Naive B cell (primary cell): ENCODE measurements at regions not wholly inside any gene's neighbourhood (a gene's known extent, or its start where the extent isn't known, plus 50 kb on each side); places are given as distances from the start of the nearest gene placed in this dataset.

Source experiments
- ATAC-seq, 2 donors: fragments of 150-1000 bp; cut with Tn5 transposase; 2 replicates each; pipeline ENCODE4 v1.10.0; 2021; ENCODE audit warnings: low read depth in 2 of 2, mild to moderate bottlenecking in 2 of 2, moderate library complexity in 2 of 2
- DNase-seq: peaks from one replicate; pipeline ENCODE4 v3.0.0; 2022
- H3K27ac Mint-ChIP-seq, 6 donors: one replicate each; pipeline ENCODE4 v1.8.0; 2020 to 2022; ENCODE audit warnings: mild to moderate bottlenecking in 6 of 6, mixed read lengths in 6 of 6, moderate library complexity in 5 of 6, inconsistent platforms in 2 of 6
- H3K27me3 Mint-ChIP-seq, 3 donors: one replicate each; pipeline ENCODE4 v1.8.0; 2021 to 2022; ENCODE audit warnings: mixed read lengths in 3 of 3, mild to moderate bottlenecking in 1 of 3
- H3K36me3 Mint-ChIP-seq, 2 donors: one replicate each; pipeline ENCODE4 v1.8.0; 2020 to 2022; ENCODE audit warnings: mixed read lengths in 2 of 2, inconsistent platforms in 1 of 2, mild to moderate bottlenecking in 1 of 2
- H3K4me1 Mint-ChIP-seq, 3 donors: one replicate each; pipeline ENCODE4 v1.8.0; 2020 to 2022; ENCODE audit warnings: mixed read lengths in 3 of 3, inconsistent platforms in 1 of 3, mild to moderate bottlenecking in 1 of 3, moderate library complexity in 1 of 3
- H3K4me3 Mint-ChIP-seq, 8 donors: one replicate each; pipeline ENCODE4 v1.8.0; 2020 to 2022; ENCODE audit warnings: mild to moderate bottlenecking in 8 of 8, mixed read lengths in 8 of 8, moderate library complexity in 8 of 8, inconsistent platforms in 2 of 8
- H3K9me3 Mint-ChIP-seq, 7 donors: one replicate each; pipeline ENCODE4 v1.8.0; 2020 to 2022; ENCODE audit warnings: mixed read lengths in 7 of 7, mild to moderate bottlenecking in 5 of 7, inconsistent platforms in 2 of 7, moderate library complexity in 1 of 7

DNA sequence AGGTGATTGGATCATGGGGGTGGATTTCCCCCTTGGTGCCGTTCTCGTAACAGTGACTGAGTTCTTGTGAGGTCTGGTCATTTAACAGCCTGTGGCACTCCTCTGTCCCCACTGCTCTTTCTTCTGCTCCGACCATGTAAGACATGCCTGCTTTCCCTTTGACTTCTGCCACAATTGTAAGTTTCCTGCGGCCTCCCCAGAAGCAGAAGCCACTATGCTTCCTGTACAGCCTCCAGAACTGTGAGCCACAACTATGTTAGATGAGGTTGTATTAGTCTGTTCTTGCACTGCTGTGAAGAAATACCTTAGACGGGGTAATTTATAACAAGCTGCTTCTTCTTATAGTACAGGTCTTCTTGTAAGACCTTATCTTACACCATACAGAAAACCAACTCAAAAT lies 241.7 kb upstream of the KLF14 start:
- peaks cover 21 to 30% of the 10 kb centered on the region in 2 donors for H3K36me3 Mint-ChIP-seq
- peak overlapping the region in 1 of 8 donors; percentile 5 for H3K4me3 Mint-ChIP-seq
- H3K9me3 Mint-ChIP-seq, result peaks cover 0 to 20% (median 6%) of the 10 kb centered on the region in 7 donors
- peak overlapping the region in 1 of 6 donors; percentile 56 for H3K27ac Mint-ChIP-seq
- DNase-seq, result no peak
- peaks cover 27 to 41% (median 38%) of the 10 kb centered on the region in 3 donors for H3K4me1 Mint-ChIP-seq
- H3K27me3 Mint-ChIP-seq, result no peaks in the 10 kb centered on the region
- no peak for ATAC-seq

DNA sequence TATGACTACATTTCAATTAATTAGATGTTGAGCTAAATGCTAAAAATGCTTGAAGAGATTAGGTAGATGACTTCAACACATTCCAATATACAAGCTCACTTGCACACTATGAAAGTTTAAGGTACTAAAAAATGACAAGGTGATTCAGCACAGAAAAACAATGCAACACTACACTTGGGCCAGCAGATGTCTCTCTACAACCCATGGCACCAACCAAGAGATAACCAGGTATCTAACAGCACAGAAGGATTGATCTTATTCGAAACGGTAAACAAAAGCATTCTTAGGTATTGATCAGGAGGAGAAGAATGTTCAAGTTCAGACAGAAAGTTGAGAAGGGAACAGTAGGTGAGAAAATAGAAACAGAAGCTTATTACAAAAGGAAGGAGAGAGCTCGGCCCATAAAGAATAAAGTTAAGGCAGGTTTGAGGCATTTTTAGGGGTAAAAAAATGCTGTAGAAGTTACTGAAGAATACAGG lies 248.2 kb upstream of the KLF14 start:
- no peak overlapping the region for H3K4me3 Mint-ChIP-seq
- ATAC-seq, result peak; percentile 83 to 84
- peak; percentile 34 for DNase-seq
- H3K27ac Mint-ChIP-seq, result no peak overlapping the region
- peaks cover 0 to 9% of the 10 kb centered on the region in 2 donors for H3K36me3 Mint-ChIP-seq
- H3K4me1 Mint-ChIP-seq, result peaks cover 25 to 31% (median 30%) of the 10 kb centered on the region in 3 donors
- H3K27me3 Mint-ChIP-seq, result no peaks in the 10 kb centered on the region
- H3K9me3 Mint-ChIP-seq, result no peaks in the 10 kb centered on the region

DNA sequence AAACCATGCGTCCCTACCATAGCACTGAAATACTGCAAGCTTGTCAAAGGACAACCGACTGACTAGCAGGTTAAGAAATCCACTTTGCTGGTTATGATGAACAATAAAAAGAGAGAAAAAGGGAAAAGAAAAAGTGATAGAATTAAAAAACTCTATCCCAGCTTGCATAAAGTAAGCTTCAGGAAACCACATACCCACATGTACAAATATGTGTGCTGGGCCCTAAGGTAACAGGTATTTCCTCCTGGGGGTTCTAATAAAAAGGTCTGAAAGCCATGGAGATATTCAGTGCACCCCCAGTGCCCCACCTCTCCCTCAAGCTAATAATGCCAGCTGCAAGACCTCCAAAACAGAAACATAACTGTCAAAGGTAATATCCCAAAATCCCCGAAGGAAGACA lies 248.6 kb upstream of the KLF14 start:
- Mint-ChIP-seq H3K9me3 (no peaks in the 10 kb centered on the region), H3K4me3 (no peak overlapping the region), H3K4me1 (peaks cover 27 to 35% (median 34%) of the 10 kb centered on the region in 3 donors), H3K27me3 (no peaks in the 10 kb centered on the region), H3K36me3 (peaks cover 0 to 10% of the 10 kb centered on the region in 2 donors), H3K27ac (no peak overlapping the region)
- DNase-seq (no peak), ATAC-seq (peak in 1 of 2 donors; percentile 9)

DNA sequence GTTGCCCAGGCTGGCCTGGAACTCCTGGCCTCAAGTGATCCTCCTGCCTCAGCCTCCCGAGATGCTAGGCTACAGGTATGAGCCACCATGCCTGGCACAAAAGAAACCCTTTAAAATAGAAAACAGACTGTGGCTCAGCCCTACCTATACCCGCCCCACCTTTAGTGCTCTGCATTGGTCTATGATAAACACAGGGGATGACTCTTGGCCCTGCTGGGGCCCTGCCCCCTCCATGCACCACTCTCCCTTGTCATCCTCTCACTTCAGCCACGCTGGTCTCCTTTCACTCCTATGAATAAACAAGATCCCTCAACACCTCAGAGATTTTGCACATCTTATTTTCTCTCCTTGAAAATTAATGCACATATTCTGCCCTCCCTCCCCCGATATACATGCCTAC lies 251.4 kb upstream of the KLF14 start:
- H3K4me3 Mint-ChIP-seq, result peak overlapping the region in 2 of 8 donors; percentile 22 to 77
- peaks cover 46 to 59% (median 47%) of the 10 kb centered on the region in 3 donors for H3K4me1 Mint-ChIP-seq
- H3K36me3 Mint-ChIP-seq, result peaks cover 0 to 10% of the 10 kb centered on the region in 2 donors
- no peaks in the 10 kb centered on the region for H3K27me3 Mint-ChIP-seq
- no peak for DNase-seq
- no peak for ATAC-seq
- H3K9me3 Mint-ChIP-seq, result no peaks in the 10 kb centered on the region
- H3K27ac Mint-ChIP-seq, result peak overlapping the region in 5 of 6 donors; percentile 43 to 92 (median 82)

DNA sequence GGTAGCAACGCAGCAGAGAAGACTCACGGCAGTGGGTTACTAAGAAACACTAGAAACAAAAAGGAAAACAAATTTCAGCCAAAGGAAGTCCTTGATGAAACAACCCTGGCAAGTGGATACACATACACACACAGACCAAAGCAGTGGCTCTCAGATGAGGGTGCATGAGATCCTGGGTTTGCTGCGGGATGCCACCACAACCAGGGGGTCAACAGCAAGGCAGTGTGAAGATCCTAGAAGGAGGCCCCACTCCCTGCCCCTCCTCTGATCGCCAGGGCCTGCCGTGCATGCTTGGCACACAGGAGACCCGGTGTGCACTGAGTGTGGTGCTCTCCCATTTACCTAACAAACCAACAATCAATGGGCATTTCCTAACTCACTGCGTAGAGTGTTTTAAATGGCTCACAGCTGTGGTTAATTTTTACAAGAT lies 252.3 kb upstream of the KLF14 start:
- H3K27me3 Mint-ChIP-seq, result no peaks in the 10 kb centered on the region
- no peaks in the 10 kb centered on the region for H3K9me3 Mint-ChIP-seq
- H3K4me1 Mint-ChIP-seq, result peaks cover 51 to 68% (median 53%) of the 10 kb centered on the region in 3 donors
- H3K4me3 Mint-ChIP-seq, result no peak overlapping the region
- no peak for DNase-seq
- H3K27ac Mint-ChIP-seq, result peak overlapping the region in 2 of 6 donors; percentile 30 to 62
- peaks cover 0 to 10% of the 10 kb centered on the region in 2 donors for H3K36me3 Mint-ChIP-seq
- no peak for ATAC-seq

DNA sequence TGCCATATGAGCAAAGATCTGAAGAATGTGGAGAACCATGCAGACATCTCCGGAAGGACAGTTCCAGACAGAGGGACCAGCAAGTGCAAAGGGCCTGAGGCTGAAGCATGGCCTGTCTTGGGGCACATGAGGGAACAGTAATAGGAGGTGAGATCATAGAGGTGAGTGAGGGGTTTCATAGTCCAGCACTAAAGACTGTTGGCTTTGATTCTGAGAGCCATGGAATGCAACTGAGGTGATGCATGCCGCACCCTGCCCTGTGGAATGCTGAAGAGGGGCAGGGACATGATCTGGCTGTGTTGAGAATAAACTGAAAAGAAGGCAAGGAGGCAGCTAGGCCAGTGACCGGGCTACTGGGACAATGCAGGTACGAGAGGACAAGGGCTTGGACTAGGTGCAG lies 253.1 kb upstream of the KLF14 start:
- Mint-ChIP-seq H3K27me3 (no peaks in the 10 kb centered on the region), H3K9me3 (no peaks in the 10 kb centered on the region), H3K36me3 (peaks cover 0 to 10% of the 10 kb centered on the region in 2 donors), H3K27ac (peak overlapping the region in 4 of 6 donors; percentile 1 to 78 (median 41)), H3K4me3 (peak overlapping the region in 1 of 8 donors; percentile 48), H3K4me1 (peaks cover 56 to 77% (median 60%) of the 10 kb centered on the region in 3 donors)
- DNase-seq (no peak), ATAC-seq (no peak)

DNA sequence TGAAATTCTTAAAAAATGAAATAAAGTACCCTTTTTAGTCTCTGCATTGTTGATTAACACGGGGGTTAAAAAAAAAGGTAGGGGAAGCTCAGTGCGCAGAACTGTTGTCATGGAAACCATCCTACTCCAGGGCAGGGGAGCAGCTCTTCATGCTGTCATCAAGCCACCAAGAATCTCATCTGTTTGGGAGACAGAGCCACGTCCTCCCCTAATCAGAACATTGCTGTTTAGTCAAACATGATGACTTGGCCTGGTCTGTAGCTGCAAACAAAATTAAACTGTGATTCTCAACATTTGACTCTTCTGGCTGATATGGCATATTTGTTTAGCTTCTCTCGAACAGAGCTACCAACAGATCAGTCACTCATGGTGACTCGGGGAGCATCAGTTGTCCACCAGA lies 254.4 kb upstream of the KLF14 start:
- Mint-ChIP-seq H3K36me3 (peaks cover 0 to 10% of the 10 kb centered on the region in 2 donors), H3K27me3 (no peaks in the 10 kb centered on the region), H3K27ac (peak overlapping the region in 5 of 6 donors; percentile 65 to 96 (median 88)), H3K4me3 (peak overlapping the region in 1 of 8 donors; percentile 17), H3K4me1 (peaks cover 57 to 84% (median 61%) of the 10 kb centered on the region in 3 donors), H3K9me3 (no peaks in the 10 kb centered on the region)
- DNase-seq (no peak), ATAC-seq (peak; percentile 45 to 54)

DNA sequence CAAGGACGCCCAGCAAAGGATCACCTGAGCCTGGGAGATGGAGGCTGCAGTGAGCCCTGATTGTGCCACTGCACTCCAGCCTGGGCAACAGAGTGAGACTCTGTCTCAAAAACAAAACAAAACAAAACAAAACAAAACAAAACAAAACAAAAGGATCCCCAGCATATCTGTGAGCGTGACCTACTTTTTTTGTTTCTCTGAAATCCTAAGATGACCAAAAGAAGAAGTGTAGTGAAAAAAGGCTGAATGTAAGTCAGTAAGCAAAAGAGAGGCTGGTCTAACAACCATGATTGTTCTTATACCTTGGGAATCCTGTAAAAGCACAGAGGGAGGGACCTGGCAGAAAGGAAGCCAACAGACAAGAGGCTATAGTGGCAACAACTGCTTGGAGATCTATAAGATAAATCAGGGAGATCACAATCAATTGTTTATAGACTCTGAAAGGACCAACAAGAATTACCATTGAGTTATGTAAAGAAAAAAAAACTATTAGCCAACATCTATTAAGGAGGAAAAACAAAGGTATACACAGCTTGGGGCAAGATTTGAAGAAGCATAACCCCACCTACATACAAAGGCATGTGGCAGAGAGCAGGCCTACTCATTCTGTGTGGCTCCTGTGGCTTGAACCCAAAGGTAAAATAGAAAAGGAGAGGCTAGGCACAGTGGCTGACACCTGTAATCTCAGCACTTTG lies 255.2 kb upstream of the KLF14 start:
- Mint-ChIP-seq H3K27ac (peak overlapping the region in 5 of 6 donors; percentile 74 to 96 (median 88)), H3K9me3 (no peaks in the 10 kb centered on the region), H3K4me1 (peaks cover 59 to 89% (median 67%) of the 10 kb centered on the region in 3 donors), H3K4me3 (peak overlapping the region in 2 of 8 donors; percentile 26 to 52), H3K36me3 (peaks cover 0 to 10% of the 10 kb centered on the region in 2 donors), H3K27me3 (no peaks in the 10 kb centered on the region)
- no peak for DNase-seq
- no peak for ATAC-seq

DNA sequence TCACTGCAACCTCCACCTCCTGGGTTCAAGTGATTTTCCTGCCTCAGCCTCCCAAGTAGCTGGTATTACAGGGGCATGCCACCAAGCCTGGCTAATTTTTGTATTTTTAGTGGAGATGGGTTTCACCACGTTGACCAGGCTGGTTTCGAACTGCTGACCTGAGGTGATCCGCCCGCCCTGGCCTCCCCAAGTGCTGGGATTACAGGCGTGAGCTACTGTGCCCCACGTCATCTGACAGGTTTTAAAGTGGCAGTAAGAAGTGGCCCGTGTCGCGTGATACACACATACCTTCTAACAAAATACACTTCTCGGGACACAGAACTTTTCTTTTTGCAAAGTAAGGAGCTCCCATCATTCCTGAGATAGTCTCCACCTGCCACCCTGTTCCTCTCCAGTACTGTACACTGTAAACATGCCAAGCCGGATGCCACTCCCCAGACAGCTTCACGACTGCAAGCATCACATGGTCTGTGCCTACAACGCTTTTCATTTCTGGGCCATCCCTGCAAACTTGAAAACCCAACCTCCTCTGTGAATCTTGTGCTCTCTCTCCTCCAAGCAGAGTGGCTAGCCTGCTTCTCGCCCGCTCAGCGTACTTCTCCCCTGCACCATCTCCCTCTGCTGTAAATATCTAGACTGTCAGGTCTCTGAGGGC lies 256.3 kb upstream of the KLF14 start:
- Mint-ChIP-seq H3K4me1 (peaks cover 64 to 91% (median 72%) of the 10 kb centered on the region in 3 donors), H3K9me3 (no peaks in the 10 kb centered on the region), H3K4me3 (peak overlapping the region in 4 of 8 donors; percentile 12 to 68 (median 44)), H3K27me3 (no peaks in the 10 kb centered on the region), H3K36me3 (peaks cover 0 to 10% of the 10 kb centered on the region in 2 donors), H3K27ac (peak overlapping the region; percentile 51 to 86 (median 68))
- no peak for DNase-seq
- ATAC-seq, result peak in 1 of 2 donors; percentile 47

DNA sequence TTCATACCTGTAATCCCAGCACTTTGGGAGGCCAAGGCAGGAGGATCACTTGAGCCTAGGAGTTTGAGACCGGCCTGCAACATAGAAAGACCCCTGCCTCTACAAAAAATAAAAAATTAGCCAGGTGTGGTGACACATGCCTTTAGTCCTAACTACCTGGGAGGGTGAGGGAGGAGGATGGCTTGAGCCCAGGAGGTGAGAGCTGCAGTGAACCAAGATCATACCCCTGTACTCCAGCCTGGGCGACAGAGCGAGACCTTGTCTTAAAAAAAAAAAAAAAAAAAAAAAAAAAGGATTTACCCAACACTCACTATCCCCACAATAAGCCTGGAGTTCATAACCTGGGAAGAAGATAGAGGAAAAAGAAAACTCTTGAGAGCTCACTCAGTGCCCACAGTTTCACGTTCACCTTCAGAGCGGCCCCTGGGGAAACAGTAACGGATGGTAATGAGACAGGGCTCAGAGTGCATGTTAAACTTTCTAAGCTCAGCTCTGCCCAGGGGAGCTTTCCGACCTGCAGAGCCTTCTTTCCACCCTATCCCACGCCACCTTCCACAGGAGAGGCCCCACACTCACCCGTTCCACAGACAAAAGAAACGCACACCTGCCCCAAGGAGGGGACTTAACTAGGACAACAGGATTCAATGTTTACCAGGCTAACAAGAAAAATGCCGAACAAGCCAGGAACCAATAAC lies 259.8 kb upstream of the KLF14 start:
- peaks cover 59 to 91% (median 72%) of the 10 kb centered on the region in 3 donors for H3K4me1 Mint-ChIP-seq
- no peaks in the 10 kb centered on the region for H3K27me3 Mint-ChIP-seq
- H3K9me3 Mint-ChIP-seq, result no peaks in the 10 kb centered on the region
- H3K27ac Mint-ChIP-seq, result peak overlapping the region in 5 of 6 donors; percentile 71 to 91 (median 85)
- ATAC-seq, result peak in 1 of 2 donors; percentile 43
- no peak for DNase-seq
- peak overlapping the region in 3 of 8 donors; percentile 9 to 60 (median 17) for H3K4me3 Mint-ChIP-seq
- peaks cover 0 to 1% of the 10 kb centered on the region in 2 donors for H3K36me3 Mint-ChIP-seq

DNA sequence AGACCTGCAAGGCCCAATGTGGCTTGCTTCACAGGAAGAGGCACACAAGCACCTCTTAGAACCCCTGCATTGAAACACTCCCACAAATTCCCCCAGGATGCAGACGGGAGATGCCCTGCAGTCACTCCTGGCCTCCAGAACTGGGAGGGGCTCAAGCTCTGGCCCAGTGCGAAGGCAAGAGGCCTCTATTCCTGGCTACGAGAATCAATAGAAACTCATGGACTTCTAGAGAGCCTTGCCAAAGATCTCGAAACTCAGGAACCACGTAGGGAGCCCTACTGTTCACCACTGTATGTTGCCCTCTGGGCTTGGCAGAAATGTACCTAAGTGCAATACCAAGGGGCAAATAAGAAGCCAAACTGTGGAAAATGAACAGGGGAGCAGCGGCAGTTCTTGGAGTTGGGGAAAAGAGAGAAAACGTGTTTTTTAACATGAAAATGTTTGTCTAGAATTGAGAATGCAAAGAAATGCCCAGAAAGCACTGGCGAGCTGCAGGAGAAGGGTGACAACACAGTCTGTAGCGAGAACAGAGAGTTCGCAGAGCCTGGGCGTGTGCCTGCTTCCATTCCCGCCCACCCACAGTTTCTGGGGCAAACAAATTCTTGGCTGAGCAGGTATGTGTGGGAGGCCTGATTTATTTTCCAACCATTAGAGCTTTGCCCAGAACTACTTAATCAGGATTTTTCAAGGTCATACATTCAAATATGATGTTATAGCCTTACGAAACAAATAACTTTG lies 260.5 kb upstream of the KLF14 start:
- Mint-ChIP-seq H3K4me1 (peaks cover 58 to 91% (median 72%) of the 10 kb centered on the region in 3 donors), H3K27me3 (no peaks in the 10 kb centered on the region), H3K27ac (peak overlapping the region; percentile 67 to 93 (median 86)), H3K9me3 (no peaks in the 10 kb centered on the region), H3K4me3 (peak overlapping the region in 5 of 8 donors; percentile 9 to 63 (median 60)), H3K36me3 (peaks cover 0 to 6% of the 10 kb centered on the region in 2 donors)
- ATAC-seq, result no peak
- DNase-seq, result no peak

DNA sequence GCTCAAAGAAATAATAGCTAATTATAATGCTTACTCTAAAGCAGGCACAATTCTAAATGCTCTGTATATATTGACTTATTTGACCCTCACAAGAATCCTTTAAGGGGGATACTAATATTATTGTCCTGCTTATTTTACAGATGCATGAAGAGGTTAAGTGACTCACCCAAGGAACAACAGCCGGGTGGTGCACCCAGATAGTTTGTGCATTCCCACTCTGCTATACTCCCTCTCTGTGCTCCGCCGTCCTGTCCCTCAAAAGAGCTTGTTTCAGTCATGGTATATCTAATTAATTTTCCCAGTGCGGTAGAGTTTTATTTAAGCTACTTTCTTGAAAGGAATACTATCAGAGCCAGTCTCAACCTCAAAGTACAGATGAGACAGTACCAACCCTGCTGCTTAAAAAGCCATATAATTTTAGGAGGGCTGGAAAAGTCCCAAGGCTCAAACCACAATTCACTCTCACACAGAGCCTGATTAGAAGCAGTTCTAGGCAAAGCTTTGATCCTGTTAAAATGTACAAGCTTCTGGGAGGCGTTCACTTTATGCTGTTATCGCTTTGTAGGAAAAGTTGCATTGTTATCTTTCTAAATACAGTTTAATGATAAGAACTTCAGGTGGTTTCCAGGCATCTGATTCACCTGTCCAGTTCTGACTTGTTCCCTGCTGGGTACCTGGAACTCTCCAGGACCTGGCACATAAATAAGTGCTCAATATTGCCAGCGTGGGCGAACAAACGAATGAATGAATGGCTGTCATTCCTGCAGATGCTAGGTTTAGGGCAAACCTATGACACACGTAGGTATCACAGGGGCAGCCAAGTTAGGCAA lies 261.5 kb upstream of the KLF14 start:
- no peaks in the 10 kb centered on the region for H3K9me3 Mint-ChIP-seq

More for the DNA sequence above, 261.5 kb upstream of the KLF14 start:
- H3K36me3 Mint-ChIP-seq, result peaks cover 0 to 6% of the 10 kb centered on the region in 2 donors
- peak overlapping the region in 1 of 8 donors; percentile 10 for H3K4me3 Mint-ChIP-seq
- peak overlapping the region in 5 of 6 donors; percentile 23 to 89 (median 51) for H3K27ac Mint-ChIP-seq
- no peaks in the 10 kb centered on the region for H3K27me3 Mint-ChIP-seq
- peaks cover 55 to 90% (median 67%) of the 10 kb centered on the region in 3 donors for H3K4me1 Mint-ChIP-seq
- DNase-seq, result no peak
- ATAC-seq, result no peak
